ENCODE measurements at regions not wholly inside any gene's neighbourhood (a gene's known extent, or its start where the extent isn't known, plus 50 kb on each side); places are given as distances from the start of the nearest gene placed in this dataset.
"Not testable (repeated sequence)": the region's sequence is repeated elsewhere in the genome, so short reads cannot be mapped to it uniquely, and the experiment has no call there.

- no peak for TF ChIP-seq CTCF (conservative IDR thresholded peaks at IDR 0.05)
Observed at GRCh38 chr3:134106580-134106979, 76.9 kb upstream of the SLCO2A1 start.

GRCh38 chr3:134105876-134106556 is 76.3 kb upstream of the SLCO2A1 start:
- Mint-ChIP-seq H3K36me3 (ENCODE audit: low read depth) (peaks cover 22% of the 10 kb centered on the region), H3K4me3 (no peak overlapping the region), H3K9me3 (peaks cover 14% of the 10 kb centered on the region), H3K27me3 (ENCODE audit: low read depth) (no peaks in the 10 kb centered on the region), H3K4me1 (no peaks in the 10 kb centered on the region), H3K27ac (ENCODE audit: unreplicated experiment) (no peak overlapping the region)
- TF ChIP-seq CTCF (conservative IDR thresholded peaks at IDR 0.05) = no peak
- DNase-seq (ENCODE audit: low read depth, low spot score) = no peak

More at GRCh38 chr3:134106580-134106979, 76.9 kb upstream of the SLCO2A1 start:
- DNase-seq (ENCODE audit: low read depth, low spot score) = no peak
- no peak overlapping the region for H3K27ac Mint-ChIP-seq (ENCODE audit: unreplicated experiment)
- no peaks in the 10 kb centered on the region for H3K27me3 Mint-ChIP-seq (ENCODE audit: low read depth)
- peaks cover 2% of the 10 kb centered on the region for H3K4me1 Mint-ChIP-seq
- H3K4me3 Mint-ChIP-seq = no peak overlapping the region
- peaks cover 22% of the 10 kb centered on the region for H3K36me3 Mint-ChIP-seq (ENCODE audit: low read depth)
- H3K9me3 Mint-ChIP-seq = peaks cover 14% of the 10 kb centered on the region

GRCh38 chr3:134104031-134104430 is 74.3 kb upstream of the SLCO2A1 start:
- no peaks in the 10 kb centered on the region for H3K27me3 Mint-ChIP-seq (ENCODE audit: low read depth)
- no peak for TF ChIP-seq CTCF (conservative IDR thresholded peaks at IDR 0.05)
- no peak overlapping the region for H3K27ac Mint-ChIP-seq (ENCODE audit: unreplicated experiment)
- H3K4me1 Mint-ChIP-seq = no peaks in the 10 kb centered on the region
- peaks cover 19% of the 10 kb centered on the region for H3K36me3 Mint-ChIP-seq (ENCODE audit: low read depth)
- peaks cover 18% of the 10 kb centered on the region for H3K9me3 Mint-ChIP-seq
- H3K4me3 Mint-ChIP-seq = no peak overlapping the region
- DNase-seq (ENCODE audit: low read depth, low spot score) = no peak

- Mint-ChIP-seq H3K27ac (ENCODE audit: unreplicated experiment) (no peak overlapping the region), H3K4me1 (no peaks in the 10 kb centered on the region), H3K4me3 (no peak overlapping the region), H3K36me3 (ENCODE audit: low read depth) (peaks cover 22% of the 10 kb centered on the region), H3K27me3 (ENCODE audit: low read depth) (no peaks in the 10 kb centered on the region), H3K9me3 (peaks cover 20% of the 10 kb centered on the region)
- TF ChIP-seq CTCF (conservative IDR thresholded peaks at IDR 0.05) = no peak
- DNase-seq (ENCODE audit: low read depth, low spot score) = no peak
Observed at GRCh38 chr3:134103470-134103869, 73.7 kb upstream of the SLCO2A1 start.

GRCh38 chr3:134102976-134103375 is 73.3 kb upstream of the SLCO2A1 start:
- Mint-ChIP-seq H3K9me3 (peaks cover 20% of the 10 kb centered on the region), H3K27me3 (ENCODE audit: low read depth) (no peaks in the 10 kb centered on the region), H3K36me3 (ENCODE audit: low read depth) (peaks cover 22% of the 10 kb centered on the region), H3K4me1 (no peaks in the 10 kb centered on the region), H3K27ac (ENCODE audit: unreplicated experiment) (no peak overlapping the region), H3K4me3 (no peak overlapping the region)
- no peak for TF ChIP-seq CTCF (conservative IDR thresholded peaks at IDR 0.05)
- DNase-seq (ENCODE audit: low read depth, low spot score) = no peak

GRCh38 chr3:134096214-134096613 is 66.5 kb upstream of the SLCO2A1 start:
- not testable (repeated sequence) for H3K36me3 Mint-ChIP-seq (ENCODE audit: low read depth); H3K27me3 Mint-ChIP-seq (ENCODE audit: low read depth); H3K4me1 Mint-ChIP-seq; H3K4me3 Mint-ChIP-seq; H3K27ac Mint-ChIP-seq (ENCODE audit: unreplicated experiment); DNase-seq (ENCODE audit: low read depth, low spot score)
- H3K9me3 Mint-ChIP-seq = peaks cover 11% of the 10 kb centered on the region
